GM19467 (cell line): ENCODE measurements at regions not wholly inside any gene's neighbourhood (a gene's known extent, or its start where the extent isn't known, plus 50 kb on each side); places are given as distances from the start of the nearest gene placed in this dataset.
"Not testable (repeated sequence)": the region's sequence is repeated elsewhere in the genome, so short reads cannot be mapped to it uniquely, and the experiment has no call there.

Experiments used
- ATAC-seq: cut with Tn5 transposase; IDR thresholded peaks from one replicate; pipeline ENCODE4 v1.9.1; 2021; ENCODE audit warnings: mild to moderate bottlenecking, moderate library complexity; ENCODE audit not compliant: unreplicated experiment

GRCh38 chr17:64728041-64728695, 66.1 kb upstream of the SMURF2 start:
- ATAC-seq: no peak

- ATAC-seq: not testable (repeated sequence)
Observed at GRCh38 chr17:64726025-64726424, 63.9 kb upstream of the SMURF2 start.

GRCh38 chr17:64724246-64724645, 62.1 kb upstream of the SMURF2 start:
- not testable (repeated sequence) for ATAC-seq

GRCh38 chr17:64723781-64724180, 61.7 kb upstream of the SMURF2 start:
- ATAC-seq: no peak

- ATAC-seq: not testable (repeated sequence)
Observed at GRCh38 chr17:64721556-64721955, 59.4 kb upstream of the SMURF2 start.

- not testable (repeated sequence) for ATAC-seq
Observed at GRCh38 chr17:64720253-64720652, 58.1 kb upstream of the SMURF2 start.

GRCh38 chr17:64719517-64719916, 57.4 kb upstream of the SMURF2 start:
- not testable (repeated sequence) for ATAC-seq

- ATAC-seq: not testable (repeated sequence)
Observed at GRCh38 chr17:64718816-64719215, 56.7 kb upstream of the SMURF2 start.

- ATAC-seq: no peak
Observed at GRCh38 chr17:64718058-64718457, 56.0 kb upstream of the SMURF2 start.

GRCh38 chr17:64716496-64716895, 54.4 kb upstream of the SMURF2 start:
- ATAC-seq: not testable (repeated sequence)

GRCh38 chr17:64713786-64714185, 51.7 kb upstream of the SMURF2 start:
- ATAC-seq: not testable (repeated sequence)

- peak; percentile 58 for ATAC-seq
Observed at GRCh38 chr17:64712557-64713351, 50.6 kb upstream of the SMURF2 start.
